Suppressor macrophage treated with lipopolysaccharide for 1 hour (primary cell): ENCODE measurements at regions not wholly inside any gene's neighbourhood (a gene's known extent, or its start where the extent isn't known, plus 50 kb on each side); places are given as distances from the start of the nearest gene placed in this dataset.
"Not testable (repeated sequence)": the region's sequence is repeated elsewhere in the genome, so short reads cannot be mapped to it uniquely, and the experiment has no call there.

ENCODE experiments used
- DNase-seq, 3 donors: peaks; one replicate each; pipeline ENCODE4 v3.0.0-alpha.2; 2020 to 2022

DNA sequence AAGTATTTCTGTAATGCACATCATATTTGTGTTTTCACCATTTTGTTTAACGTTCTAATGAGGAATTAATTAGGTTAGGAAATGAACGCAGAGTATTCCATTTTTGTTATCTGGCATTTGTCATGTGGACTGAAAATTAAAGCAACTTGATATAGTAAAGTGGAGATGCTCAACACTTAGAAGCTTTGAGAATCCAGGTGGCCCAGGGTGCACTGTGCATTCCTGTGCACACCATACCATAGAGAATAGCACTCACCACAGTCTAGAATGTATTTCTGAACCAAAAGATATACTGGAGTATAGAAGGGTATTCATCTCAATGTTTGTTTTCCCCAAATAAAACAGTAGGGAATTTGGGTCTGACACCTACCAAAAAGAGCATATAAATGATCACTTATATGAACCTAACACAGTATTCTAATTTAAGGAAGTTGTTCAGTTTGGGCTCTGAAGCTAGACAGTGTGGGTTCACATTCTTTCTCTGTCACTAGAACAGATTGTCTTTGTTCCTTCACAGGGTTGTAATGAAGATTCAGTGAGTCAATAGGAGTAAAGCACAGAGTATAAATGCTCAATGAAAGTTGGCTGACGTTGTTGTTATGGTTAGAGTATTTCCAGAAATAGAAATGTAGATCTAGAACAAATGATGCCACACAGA, 125.6 kb upstream of the DMRT1 start:
- no peak for DNase-seq

DNA sequence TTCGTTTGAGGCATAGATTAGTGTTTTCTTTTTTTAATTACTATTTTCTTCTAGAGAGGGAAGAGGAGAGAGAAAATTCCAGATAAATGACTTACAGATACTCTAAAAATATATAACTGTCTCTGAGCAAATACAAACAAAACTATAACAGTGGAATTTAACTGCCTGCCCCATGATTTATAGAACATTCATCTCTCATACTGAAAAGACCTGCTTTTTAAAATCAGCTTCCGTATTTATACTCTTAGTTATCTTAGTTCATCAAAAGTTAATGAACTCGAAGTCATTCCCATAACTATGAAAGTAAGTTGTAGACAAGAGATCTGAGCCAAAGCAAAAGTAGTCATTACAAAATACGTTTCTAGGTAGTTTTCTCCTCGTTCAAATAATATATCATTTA, 123.8 kb upstream of the DMRT1 start:
- DNase-seq = no peak

DNA sequence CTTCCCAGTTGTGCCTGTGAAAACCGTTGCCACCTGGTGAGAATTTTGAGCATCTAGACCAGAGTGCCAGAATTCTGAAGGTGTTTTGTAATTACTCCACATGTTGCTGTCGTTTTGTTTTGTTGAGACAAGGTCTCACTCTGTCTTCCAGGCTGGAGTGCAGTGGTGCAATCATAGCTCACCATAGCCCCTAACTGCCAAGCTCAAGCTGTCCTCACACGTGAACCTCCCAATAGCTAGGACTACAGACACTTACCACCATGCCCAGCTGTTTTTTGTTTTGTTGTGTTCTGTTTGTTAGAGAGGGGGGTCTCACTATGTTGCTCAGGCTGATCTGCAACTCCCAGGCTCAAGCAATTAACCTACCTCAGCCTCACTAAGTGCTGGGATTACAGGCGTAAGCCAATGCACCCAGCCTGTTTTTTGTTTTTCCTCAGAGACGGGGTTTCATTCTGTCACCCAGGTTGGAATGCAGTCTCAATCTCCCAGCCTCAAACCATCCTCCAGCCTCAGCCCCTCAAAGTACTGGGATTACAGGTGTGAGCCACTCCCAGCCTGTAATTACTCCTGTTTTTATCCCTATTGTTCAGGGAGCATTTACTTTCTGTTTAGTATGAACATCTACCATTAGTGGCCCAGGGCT, 121.1 kb upstream of the DMRT1 start:
- DNase-seq = no peak

DNA sequence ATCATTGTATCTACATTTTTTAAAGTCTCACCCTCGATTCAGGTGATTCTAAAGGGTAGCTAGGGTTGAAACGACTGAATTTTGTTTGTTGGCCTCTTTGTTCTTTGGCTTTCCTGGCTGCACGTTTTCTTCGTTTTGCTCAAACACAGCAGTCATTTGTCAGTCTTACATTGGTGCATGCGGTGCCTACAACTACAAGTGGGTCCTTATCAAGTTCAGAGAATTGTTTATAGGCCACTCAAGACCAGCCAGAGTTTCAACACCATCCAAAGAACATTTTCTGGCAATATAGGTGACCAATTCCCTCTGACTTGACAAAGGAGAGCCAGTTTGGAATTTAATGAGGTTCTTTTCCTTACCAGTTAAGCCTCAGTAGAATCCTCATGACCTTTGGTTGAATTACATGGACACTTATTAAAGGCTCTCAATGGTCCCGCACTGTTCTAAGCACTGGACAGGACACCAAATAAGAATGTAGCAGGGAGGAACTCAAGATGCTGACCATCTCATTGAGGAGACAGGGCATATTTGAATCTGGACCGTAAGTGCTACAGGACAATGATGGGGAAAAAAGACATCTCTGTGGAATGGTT, 119.0 kb upstream of the DMRT1 start:
- DNase-seq = no peak

DNA sequence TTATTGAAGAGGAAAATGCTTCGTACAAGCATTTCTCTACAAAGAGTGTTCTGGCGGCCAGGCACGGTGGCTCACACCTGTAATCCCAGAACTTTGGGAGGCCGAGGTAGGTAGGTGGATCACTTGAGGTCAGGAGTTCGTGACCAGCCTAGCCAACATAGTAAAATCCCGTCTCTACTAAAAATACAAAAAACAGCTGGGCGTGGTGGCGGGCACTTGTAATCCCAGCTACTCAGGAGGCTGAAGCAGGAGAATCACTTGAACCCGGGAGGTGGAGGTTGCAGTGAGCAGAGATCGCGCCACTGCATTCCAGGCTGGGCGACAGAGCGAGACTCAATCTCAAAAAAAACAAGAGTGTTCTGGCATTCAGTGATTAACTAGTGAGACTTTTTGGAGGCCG, 117.0 kb upstream of the DMRT1 start:
- not testable (repeated sequence) for DNase-seq

DNA sequence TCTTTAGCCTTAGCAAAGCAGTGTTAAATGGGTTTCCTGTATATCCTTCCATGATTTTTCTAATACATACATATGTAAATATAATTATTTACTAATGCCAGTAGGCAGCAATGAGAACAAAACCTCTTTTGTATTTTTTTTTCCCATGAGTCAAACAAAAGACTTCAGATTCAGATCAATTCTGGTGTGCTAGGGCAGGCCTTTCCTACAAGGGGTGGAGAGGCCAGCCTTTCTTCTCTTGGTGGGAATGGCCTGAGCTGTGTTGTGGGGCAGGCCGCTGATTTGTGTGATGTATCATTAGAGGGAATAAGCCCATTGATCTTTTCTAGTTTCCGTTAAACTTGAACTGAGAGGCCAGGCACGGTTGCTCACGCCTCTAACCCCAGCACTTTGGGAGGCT, 115.5 kb upstream of the DMRT1 start:
- DNase-seq = no peak

DNA sequence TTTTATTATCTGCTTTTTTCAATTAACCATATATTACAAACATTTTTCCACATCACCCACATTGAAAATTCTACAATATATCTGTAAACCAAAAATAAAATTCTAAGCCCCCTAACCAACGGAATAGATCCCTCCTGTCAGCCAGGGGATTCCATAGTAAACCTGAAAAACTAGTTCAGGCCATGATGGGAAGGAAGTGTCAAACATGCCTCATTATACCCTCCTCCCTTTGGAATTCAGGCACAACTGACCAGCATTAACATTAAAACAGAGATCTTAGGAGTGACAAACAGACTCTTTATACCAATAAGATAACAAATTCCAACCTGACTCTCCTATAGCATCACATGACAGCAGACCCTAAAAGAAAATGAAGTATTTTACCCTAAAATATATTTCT, 113.7 kb upstream of the DMRT1 start:
- no peak for DNase-seq

DNA sequence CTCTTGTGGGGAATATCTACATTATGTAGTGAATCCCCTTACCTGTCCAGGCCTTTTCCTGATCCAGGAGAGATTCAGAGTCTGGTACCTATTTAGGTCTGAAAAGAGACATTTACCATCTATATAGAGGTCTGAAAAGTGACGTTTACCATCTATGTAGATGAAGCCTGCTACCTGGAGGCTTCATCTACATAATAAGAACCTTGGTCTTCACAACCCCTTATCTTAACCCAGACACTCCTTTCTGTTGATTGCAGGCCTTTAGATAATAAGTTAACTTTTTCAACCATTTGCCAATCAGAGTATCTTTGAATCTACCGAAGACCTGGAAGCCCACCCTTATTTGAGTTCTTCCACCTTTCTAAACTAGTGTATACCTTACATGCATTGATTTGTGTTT, 113.0 kb upstream of the DMRT1 start:
- DNase-seq = no peak

DNA sequence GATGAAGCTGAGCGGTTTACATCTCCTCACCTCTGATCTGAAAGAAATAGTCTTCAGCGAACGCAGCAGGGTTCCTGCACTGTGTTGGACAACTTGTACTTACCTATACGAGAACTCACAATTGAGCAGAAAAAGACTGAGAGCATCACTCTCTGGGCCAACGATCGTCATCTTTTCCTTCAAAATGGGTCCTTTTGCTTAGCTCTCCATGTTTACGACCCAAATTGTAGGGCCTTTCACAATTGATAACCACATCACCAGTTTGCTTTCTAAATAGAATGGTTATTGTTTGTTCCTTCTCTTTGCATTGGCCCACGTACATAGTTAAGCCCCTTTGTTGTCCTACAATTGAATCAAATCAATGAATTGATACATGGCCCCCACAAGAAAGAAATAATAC, 110.0 kb upstream of the DMRT1 start:
- DNase-seq = no peak

DNA sequence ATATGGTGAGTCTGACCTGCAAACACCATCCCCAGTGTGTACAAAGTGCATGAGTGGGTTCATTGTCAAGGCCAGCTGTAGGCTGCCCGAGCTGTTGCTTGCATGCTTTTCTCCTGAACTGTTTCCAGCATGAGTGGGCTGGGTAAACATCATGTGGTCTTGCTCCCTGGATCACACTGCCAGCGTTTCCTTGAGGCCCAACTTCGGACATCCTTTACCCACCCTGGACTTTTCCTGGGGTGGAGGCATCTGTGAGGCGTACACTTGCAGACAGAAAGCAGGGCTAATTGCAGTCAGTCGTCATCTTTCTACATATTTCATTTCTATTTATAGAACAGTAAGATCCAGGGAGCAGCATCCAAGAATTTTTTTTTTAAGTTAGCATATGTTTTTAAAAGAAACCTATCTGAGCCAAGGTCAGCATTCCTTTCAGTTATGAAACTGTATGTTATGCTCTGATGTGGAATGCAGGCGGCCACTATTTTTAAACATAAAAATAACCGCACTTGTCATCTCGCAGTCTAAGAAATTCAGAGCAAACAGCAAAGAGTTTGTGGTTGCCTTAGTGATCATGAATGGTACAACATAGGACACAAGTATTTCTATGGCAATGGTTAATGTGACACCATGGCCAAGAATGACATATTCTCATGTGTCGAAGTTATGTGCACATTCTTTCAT, 106.5 kb upstream of the DMRT1 start:
- DNase-seq = no peak

DNA sequence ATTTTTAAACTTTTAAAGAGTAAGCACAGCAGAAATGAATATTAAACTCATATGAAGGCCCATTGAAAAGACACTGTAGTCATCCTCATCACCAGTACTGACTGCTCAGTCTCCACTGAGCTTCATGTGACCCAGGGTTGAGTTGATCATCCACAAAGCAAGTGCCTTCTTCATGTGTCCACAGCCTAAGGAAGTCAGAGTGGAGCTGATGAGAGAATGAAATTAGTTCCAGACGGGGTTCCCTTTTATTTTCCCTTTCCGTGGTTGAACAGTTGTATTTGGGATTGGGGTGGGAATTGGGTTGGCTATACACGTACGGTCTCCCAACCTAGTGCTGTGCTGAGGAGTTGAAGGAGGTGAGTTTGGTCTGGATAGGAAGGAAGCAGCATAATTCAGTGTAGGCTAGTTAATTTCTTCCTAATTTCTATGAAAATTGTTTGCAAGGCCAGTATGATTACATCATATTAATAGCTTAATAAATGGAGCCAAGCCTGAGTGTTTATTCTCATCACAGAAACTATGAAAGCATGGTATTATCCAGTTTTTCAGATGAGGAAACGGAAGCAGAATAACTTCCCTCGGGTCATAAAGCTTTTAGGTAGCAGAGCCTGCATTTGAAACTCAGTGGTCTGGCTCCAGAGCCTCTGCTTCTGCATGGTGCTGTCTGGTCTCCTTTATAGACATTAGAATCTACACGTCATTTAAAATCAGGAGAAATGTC, 103.9 kb upstream of the DMRT1 start:
- DNase-seq = no peak

DNA sequence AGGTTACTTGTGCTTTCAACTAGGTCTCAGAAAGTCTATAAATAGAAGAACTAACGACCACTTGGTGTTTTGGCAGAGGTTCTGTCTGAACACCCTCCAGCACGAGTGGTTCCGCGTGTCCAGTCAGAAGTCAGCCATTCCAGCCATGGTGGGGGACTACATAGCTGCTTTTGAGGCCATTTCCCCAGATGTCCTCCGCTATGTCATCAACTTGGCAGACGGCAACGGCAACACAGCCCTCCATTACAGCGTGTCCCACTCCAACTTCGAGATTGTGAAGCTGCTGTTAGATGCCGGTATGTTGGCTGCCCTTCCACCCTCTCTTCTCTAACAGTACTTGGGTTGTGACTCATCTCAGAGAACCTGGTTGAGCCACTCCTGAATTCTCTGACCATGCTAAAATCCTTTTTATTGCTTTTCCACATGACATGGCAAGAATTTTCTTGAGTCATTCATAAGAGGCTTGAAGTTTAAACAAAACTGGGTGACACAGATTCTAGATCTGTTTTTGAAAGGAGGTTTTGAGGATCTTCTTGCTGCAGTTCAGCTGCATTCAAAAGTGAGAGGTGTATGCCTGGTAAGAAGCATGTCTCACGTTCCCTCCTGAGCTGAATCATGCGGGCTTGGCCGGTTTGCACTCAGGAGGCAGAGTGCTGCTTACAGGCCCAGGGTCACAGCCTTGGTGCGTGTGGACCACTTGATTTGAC, 103.1 kb upstream of the DMRT1 start:
- DNase-seq = peak in 2 of 3 donors; percentile 41 to 50

DNA sequence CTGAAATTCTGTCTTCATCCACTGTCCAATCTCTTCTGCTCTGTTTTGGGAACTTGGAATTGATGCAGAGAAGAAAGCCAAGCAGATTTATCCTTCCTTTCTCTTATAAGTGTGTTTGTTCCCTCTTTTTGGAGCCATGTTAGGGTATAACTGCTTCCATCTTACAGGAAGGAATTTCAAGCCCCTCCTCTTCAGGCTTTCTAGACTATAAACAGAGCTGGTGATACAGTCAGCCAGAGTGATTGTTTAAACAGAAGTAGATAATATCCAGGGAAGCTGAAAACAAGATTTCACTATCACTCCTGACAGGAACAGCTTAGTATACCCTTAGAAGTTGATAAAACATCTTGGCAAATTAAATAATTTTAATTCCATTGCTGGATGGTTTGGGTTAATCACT, 102.1 kb upstream of the DMRT1 start:
- DNase-seq = no peak

DNA sequence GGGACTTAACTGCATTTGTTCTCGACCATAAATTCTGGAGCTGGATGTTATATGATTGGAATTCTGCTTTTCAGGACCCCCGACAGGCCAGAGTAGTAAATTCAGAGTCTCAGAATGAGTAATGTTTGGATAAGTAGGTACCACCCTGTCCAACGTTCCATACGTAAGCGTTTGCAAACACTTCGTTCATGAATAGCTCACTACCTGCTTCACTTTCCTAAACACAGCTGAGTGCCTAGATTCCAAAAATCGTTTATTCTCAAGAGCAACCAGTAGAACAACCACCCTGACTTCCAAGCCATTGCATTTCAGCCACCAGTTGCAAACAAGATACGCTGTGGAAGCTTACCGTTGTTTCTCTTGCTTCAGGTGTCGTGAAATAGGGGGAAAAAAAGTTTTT, 101.3 kb upstream of the DMRT1 start:
- no peak for DNase-seq

DNA sequence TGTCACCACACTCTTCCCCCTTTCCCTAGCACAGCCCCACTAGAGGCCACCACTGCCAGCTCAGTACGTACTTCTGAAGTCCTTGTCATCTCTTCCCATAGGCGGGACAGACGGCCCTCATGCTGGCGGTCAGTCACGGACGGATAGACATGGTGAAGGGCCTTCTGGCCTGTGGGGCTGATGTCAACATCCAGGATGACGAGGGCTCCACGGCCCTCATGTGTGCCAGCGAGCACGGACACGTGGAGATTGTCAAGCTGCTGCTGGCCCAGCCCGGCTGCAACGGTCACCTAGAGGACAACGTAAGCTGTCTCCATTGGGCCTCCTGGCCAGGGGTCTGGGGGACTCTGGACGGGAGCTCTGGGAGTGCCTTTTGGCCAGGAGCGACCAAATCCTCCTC, 99.4 kb upstream of the DMRT1 start:
- DNase-seq = no peak

DNA sequence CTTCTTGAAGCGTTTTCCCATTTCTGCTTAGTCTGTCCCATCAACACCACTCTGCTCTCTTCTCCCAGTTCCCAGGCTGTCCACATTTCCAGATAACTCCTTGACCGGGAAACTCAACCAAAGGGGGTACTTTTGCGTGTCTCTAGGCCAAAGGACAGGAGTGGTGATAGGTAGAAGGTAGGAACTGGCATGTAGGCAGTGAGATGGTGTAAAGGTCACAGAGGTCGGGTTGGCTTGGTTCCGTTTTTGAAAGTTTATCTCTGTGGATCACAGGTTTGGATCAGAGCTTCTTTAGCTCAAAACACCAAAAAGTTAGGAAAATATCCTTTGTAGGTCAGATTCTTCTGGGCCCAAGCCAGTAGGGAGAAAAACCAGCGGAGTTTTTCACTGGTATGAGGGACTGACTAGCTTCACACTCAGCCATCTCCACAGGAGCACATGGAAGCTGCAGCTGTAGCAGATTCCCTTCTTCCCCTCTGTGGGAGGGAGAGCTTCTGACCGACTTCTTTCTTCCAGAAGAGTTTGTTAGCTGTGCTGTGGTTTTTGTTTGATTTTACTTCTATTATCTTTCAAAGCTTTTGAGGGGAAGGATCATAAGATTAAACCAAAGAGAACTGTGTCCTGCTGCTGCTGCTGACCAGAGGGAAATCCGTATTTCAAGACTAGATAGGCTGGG, 98.4 kb upstream of the DMRT1 start:
- no peak for DNase-seq

DNA sequence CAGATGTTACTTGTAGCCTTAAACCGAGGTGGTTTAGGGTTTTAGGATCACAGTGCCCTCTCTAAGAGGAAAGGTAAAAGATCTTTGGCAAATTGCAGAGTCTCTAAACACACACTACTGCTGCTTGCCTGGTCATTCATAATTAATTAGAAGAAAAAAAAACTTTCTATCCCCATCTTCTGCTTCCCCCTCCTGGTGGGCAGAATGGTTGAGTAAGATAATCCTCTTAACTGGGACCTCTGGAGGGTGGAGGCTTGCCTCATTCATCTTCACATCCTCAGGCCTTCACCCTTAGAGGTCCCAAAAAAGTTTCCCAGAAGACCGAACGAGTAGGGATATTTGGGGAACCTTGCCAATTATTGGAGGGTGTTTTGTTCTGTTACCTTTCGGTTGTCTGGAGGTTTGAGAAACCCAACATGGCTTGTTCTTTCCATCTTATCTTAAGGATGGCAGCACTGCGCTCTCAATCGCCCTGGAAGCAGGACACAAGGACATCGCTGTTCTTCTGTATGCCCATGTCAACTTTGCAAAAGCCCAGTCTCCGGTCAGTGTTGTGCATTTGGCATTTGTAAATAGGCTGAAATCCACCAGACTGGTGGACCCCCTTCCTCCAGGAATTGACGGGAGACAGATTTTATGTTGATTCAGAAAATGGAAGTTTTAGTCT, 97.3 kb upstream of the DMRT1 start:
- DNase-seq = no peak

DNA sequence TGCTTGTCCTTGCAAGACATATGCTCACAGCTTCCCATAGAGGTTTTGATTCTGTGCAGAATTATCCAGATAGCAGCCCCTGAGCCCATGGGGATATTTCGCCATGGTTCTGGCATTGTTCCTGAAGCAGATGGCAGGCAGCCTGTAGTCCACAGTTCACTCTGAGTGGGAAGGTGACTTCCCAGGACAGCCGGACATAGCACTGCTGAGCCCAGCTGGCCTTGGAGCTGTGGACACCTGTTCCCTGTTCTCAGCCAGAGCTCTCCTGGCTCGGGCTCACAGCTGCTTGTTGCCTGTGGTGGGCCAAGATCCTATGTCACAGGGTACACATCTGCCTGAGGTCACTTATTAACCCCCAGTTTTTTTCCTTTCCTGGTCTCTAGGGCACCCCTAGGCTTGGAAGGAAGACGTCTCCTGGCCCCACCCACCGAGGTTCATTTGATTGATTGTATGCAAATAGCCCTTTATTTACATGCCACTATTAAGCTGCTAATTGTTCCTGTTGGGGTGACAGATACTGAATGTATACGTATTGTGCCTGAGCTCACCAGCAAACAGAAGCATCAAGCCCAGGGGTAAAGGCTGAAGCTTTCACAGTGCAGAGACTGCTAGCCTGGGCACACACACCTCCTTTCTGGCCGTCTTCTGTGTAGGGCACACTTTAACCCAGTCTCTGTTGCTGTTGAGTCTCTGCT, 96.6 kb upstream of the DMRT1 start:
- no peak for DNase-seq

DNA sequence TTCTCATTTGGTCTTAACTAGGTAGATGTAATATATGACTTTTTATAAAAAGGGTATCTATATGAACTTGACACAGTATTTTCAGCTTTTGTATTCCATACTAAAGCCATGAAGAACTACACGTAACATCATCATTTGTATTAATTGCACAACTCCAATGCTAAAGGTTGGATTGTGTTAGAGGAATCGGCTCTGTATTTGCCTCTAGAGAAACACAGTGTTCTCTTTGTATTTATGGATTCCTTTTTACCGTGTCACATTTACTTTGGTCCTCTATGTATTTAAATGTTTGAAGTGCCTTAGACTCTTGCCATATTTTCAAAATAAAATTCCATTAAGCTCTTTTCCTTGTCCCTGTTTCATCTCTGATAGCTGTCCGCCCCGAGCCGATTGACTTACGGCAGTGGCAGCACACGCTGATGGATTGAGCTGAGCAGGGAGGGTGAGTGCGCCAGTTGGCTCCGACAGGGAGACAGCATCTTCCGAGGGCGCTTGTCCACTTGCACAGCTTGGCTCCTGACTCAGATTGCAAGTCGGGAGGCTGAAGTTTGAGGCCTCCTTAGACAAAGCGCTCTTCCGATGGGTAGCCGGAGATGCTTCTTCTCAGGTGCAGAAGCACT, 95.6 kb upstream of the DMRT1 start:
- DNase-seq = no peak

DNA sequence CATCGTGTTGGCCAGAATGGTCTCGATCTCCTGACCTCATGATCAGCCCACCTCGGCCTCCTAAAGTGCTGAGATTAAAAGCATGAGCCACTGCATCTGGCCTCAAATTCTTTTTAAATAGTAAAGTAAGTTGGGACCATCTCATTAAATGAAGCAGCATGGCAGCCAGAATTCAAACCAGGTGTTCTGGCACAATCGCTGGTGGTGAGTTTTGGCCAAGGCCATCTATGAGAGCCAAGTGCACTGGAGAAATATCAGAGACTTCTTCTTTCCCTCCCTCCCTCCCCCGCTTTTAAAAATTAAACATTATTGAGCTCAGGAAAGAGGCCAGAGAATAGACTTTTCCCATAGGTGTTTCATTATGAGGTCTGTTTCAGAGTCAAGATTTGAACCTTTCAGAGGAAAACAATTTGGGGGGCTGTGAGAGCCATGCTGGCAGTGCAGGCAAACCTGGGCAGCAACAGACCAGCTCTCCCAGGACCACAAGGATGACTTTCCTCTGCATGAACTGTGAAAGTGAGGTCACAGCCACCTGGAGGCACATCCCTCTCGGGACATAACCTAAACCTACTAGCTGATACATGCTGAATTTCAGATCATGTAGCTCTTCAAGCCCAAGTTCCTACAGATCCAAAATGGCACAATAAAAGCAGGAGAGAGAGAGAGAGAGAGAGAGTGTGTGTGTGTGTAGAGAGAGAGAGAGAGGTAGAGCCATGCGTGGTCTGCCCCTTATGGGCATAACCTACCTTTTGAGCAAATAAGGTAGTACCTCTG, 94.6 kb upstream of the DMRT1 start:
- DNase-seq = no peak
